Sigmoid colon (tissue), 6 donors: ENCODE measurements at regions not wholly inside any gene's neighbourhood (a gene's known extent, or its start where the extent isn't known, plus 50 kb on each side); places are given as distances from the start of the nearest gene placed in this dataset.

ENCODE experiments used
- DNase-seq: peaks from one replicate; pipeline ENCODE4 v3.0.0-alpha.2; 2019
- H3K27ac ChIP-seq, 4 donors: fragments of 200-600 bp; sonication (generic); one replicate each; pipeline ENCODE4 v1.5.1; 2016 to 2019; ENCODE audit warnings: mild to moderate bottlenecking in 1 of 4
- H3K27me3 ChIP-seq, 3 donors: fragments of 200-600 bp; sonication (generic); one replicate each; pipeline ENCODE4 v1.5.1; 2019; ENCODE audit warnings: mild to moderate bottlenecking in 1 of 3
- H3K36me3 ChIP-seq, 4 donors: fragments of 200-600 bp; sonication (generic); one replicate each; pipeline ENCODE4 v1.5.1; 2016 to 2019
- H3K4me1 ChIP-seq, 4 donors: fragments of 200-600 bp; sonication (generic); one replicate each; pipeline ENCODE4 v1.5.1; 2017 to 2019
- H3K4me3 ChIP-seq, 4 donors: fragments of 200-600 bp; sonication (generic); one replicate each; pipeline ENCODE4 v1.5.1; 2017 to 2019; ENCODE audit warnings: mild to moderate bottlenecking in 2 of 4, moderate library complexity in 1 of 4
- H3K9me3 ChIP-seq, 4 donors: fragments of 200-600 bp in 3 of 4; sonication (generic) in 3 of 4; one replicate each; pipeline versions ENCODE4 v1.5.1 to v1.6.1; 2013 to 2019
- EP300 ChIP-seq, 4 donors: sonication (generic); formaldehyde crosslinking; IDR thresholded peaks; one replicate each; pipeline ENCODE4 v1.6.1; 2017; ENCODE audit warnings: antibody characterized with exemption in 4 of 4
- POLR2A ChIP-seq, 2 donors: fragments of 450-650 bp; IDR thresholded peaks; one replicate each; pipeline ENCODE4 v1.6.1; 2016; ENCODE audit warnings: antibody characterized with exemption in 2 of 2, mild to moderate bottlenecking in 2 of 2, moderate library complexity in 2 of 2
- POLR2AphosphoS5 ChIP-seq, 4 donors: sonication (generic); formaldehyde crosslinking; IDR thresholded peaks; one replicate each; pipeline ENCODE4 v1.6.1; 2017; ENCODE audit warnings: antibody characterized with exemption in 4 of 4
- WGBS, 2 donors: extraction: QIAGEN DNeasy Blood & Tissue Kit; methylation state at CpG; one replicate each; pipeline ENCODE4 v1.1.7; 2013; 5-methylcytosine and 5-hydroxymethylcytosine counted together
- intact Hi-C: fragments of 100-400 bp; cut with DNase I; formaldehyde crosslinking; loops from one replicate; pipeline ENCODE4 v1.15.1; 2023
- TF ChIP-seq, protein P1 (sequence below), 4 experiments: fragments of 450-650 bp in 3 of 4; fragments of 200-600 bp in 1 of 4; IDR thresholded peaks; one replicate each; pipeline ENCODE4 v1.5.1; 2016 to 2019; ENCODE audit warnings: antibody characterized with exemption in 4 of 4, mild to moderate bottlenecking in 3 of 4, moderate library complexity in 2 of 4
- donor health status: healthy with polysubstance abuse.
- donor health status: healthy.

DNA sequence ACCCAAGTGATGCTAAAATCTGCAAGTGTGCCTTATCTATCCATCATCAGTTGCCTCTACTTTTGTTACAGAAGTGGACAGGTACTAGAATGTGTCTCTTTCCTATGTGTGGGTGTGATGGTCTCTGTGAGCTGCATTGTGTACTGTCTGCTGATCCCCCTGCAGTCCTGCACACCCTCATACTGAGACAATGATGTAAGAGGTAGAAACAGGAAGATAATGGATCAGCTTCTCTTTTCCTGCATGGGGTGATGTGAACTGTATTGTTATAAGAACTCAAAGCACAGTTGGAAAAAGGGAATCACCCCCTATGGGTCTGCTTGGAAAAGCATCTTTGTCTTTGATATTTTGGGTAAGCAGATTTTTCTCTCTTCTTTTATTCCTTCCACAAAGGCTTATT is 537.6 kb upstream of the CDH2 start:
- TF ChIP-seq POLR2AphosphoS5 (IDR thresholded peaks at IDR 0.05), result no peak
- TF ChIP-seq, protein P1, sequence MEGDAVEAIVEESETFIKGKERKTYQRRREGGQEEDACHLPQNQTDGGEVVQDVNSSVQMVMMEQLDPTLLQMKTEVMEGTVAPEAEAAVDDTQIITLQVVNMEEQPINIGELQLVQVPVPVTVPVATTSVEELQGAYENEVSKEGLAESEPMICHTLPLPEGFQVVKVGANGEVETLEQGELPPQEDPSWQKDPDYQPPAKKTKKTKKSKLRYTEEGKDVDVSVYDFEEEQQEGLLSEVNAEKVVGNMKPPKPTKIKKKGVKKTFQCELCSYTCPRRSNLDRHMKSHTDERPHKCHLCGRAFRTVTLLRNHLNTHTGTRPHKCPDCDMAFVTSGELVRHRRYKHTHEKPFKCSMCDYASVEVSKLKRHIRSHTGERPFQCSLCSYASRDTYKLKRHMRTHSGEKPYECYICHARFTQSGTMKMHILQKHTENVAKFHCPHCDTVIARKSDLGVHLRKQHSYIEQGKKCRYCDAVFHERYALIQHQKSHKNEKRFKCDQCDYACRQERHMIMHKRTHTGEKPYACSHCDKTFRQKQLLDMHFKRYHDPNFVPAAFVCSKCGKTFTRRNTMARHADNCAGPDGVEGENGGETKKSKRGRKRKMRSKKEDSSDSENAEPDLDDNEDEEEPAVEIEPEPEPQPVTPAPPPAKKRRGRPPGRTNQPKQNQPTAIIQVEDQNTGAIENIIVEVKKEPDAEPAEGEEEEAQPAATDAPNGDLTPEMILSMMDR (IDR thresholded peaks at IDR 0.05), result no peak
- TF ChIP-seq POLR2A (IDR thresholded peaks at IDR 0.05), result no peak
- TF ChIP-seq EP300 (IDR thresholded peaks at IDR 0.05), result no peak

GRCh38 chr18:28712796-28713425 is 536.0 kb upstream of the CDH2 start:
- DNase-seq, result no peak
- intact Hi-C loops, result no loop called here
- Histone ChIP-seq H3K4me3 (no peak overlapping the region), H3K36me3 (no peaks in the 10 kb centered on the region), H3K27me3 (no peaks in the 10 kb centered on the region), H3K4me1 (no peaks in the 10 kb centered on the region), H3K27ac (no peak overlapping the region), H3K9me3 (no peaks in the 10 kb centered on the region)
- WGBS, 2 donors, result 77 to 78% methylated on average over 4 of the region's 4 CpGs
- no peak for TF ChIP-seq POLR2AphosphoS5 (IDR thresholded peaks at IDR 0.05)
- no peak for TF ChIP-seq EP300 (IDR thresholded peaks at IDR 0.05)
- no peak for TF ChIP-seq POLR2A (IDR thresholded peaks at IDR 0.05)
- TF ChIP-seq, protein P1 (IDR thresholded peaks at IDR 0.05), result no peak

More for the DNA sequence above, 537.6 kb upstream of the CDH2 start:
- Histone ChIP-seq H3K27me3 (no peaks in the 10 kb centered on the region), H3K36me3 (no peaks in the 10 kb centered on the region), H3K4me3 (no peak overlapping the region), H3K4me1 (no peaks in the 10 kb centered on the region), H3K27ac (no peak overlapping the region), H3K9me3 (no peaks in the 10 kb centered on the region)
- intact Hi-C loops, result no loop called here
- no peak for DNase-seq

DNA sequence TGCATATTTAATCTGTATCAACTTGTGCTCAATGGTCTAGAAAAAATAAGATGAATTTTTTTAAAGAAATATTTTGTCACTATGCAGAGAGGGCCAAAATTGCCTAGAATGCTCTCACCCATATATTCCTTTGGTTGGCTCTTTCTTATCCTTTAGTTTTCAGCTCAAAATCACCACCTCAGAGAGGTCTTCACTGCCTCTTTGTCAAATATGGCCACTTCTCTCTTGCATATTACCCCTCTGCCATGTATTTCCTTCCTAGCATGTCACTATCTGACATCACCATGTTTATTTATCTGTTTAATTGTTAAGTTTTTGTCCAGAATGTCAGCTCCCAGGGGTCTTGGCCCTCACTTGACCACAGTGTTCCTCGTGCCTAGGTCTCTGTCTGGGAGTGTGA is 535.2 kb upstream of the CDH2 start:
- no peak overlapping the region for H3K4me3 ChIP-seq
- no peak overlapping the region for H3K27ac ChIP-seq
- H3K9me3 ChIP-seq, result no peaks in the 10 kb centered on the region
- intact Hi-C loops, result no loop called here
- TF ChIP-seq EP300 (IDR thresholded peaks at IDR 0.05) (no peak), POLR2A (IDR thresholded peaks at IDR 0.05) (no peak), POLR2AphosphoS5 (IDR thresholded peaks at IDR 0.05) (no peak)
- TF ChIP-seq, protein P1 (IDR thresholded peaks at IDR 0.05), result no peak
- DNase-seq, result no peak
- WGBS, 2 donors, result 11 to 61% methylated on average over 1 of the region's 1 CpG
- peaks cover 0 to 6% (median 3%) of the 10 kb centered on the region in 4 donors for H3K4me1 ChIP-seq
- no peaks in the 10 kb centered on the region for H3K36me3 ChIP-seq
- no peaks in the 10 kb centered on the region for H3K27me3 ChIP-seq

DNA sequence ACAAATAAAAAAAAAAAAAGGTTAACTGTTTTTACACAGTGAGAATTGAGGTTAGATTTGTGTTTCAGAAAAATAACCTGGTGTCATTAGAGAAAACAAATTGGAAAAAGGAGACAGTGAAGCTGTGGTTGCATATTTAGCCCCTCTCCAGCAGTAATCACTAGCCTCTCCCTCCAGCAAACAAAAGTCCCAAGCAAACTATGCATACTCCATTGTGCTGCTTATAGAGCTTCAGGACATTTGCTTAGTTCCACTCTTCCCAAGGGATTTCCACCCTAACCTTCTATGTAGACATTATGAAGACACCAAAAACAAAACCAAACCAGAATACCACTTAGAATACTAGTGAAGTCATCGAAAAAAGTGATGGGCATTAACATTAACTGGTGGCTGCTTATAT is 534.2 kb upstream of the CDH2 start:
- TF ChIP-seq, protein P1 (IDR thresholded peaks at IDR 0.05), result no peak
- Histone ChIP-seq H3K27ac (no peak overlapping the region), H3K36me3 (no peaks in the 10 kb centered on the region), H3K9me3 (no peaks in the 10 kb centered on the region), H3K4me3 (no peak overlapping the region), H3K27me3 (no peaks in the 10 kb centered on the region), H3K4me1 (peaks cover 0 to 8% (median 3%) of the 10 kb centered on the region in 4 donors)
- no peak for DNase-seq
- intact Hi-C loops, result no loop called here
- 61 to 84% methylated on average over 1 of the region's 1 CpG for WGBS, 2 donors

- DNase-seq, result no peak
- WGBS, 2 donors, result 65 to 86% methylated on average over 4 of the region's 4 CpGs
- Histone ChIP-seq H3K4me3 (no peak overlapping the region), H3K4me1 (peaks cover 0 to 8% (median 3%) of the 10 kb centered on the region in 4 donors), H3K36me3 (no peaks in the 10 kb centered on the region), H3K9me3 (no peaks in the 10 kb centered on the region), H3K27me3 (no peaks in the 10 kb centered on the region), H3K27ac (no peak overlapping the region)
- intact Hi-C loops, result no loop called here
- TF ChIP-seq POLR2A (IDR thresholded peaks at IDR 0.05) (no peak), POLR2AphosphoS5 (IDR thresholded peaks at IDR 0.05) (no peak), EP300 (IDR thresholded peaks at IDR 0.05) (no peak)
- TF ChIP-seq, protein P1 (IDR thresholded peaks at IDR 0.05), result no peak
These were observed 530.1 kb upstream of the CDH2 start for GRCh38 chr18:28707006-28707405.
